ENCODE measurements at regions not wholly inside any gene's neighbourhood (a gene's known extent, or its start where the extent isn't known, plus 50 kb on each side); places are given as distances from the start of the nearest gene placed in this dataset.
A peak's percentile ranks its signal among the peaks of the same experiment; 100 is the strongest.

GRCh38 chr7:16989811-16990413 lies 108.1 kb upstream of the AGR3 start:
- H3K27ac Mint-ChIP-seq, result no peak overlapping the region
- H3K27me3 Mint-ChIP-seq, result peaks cover 12% of the 10 kb centered on the region
- ATAC-seq (ENCODE audit: low read depth) (no peak), DNase-seq (no peak)
- peaks cover 10% of the 10 kb centered on the region for H3K4me1 Mint-ChIP-seq
- H3K9me3 Mint-ChIP-seq, result peaks cover 1% of the 10 kb centered on the region
- H3K4me3 Mint-ChIP-seq, result no peak overlapping the region
- POLR2A ChIA-PET, result interaction anchor here (0.6 kb wide), 1 partner anchor 238 kb away, joined by 7 read pairs; no protein-coding TSS in a partner anchor
- peaks cover 9% of the 10 kb centered on the region for H3K36me3 Mint-ChIP-seq

- POLR2A ChIA-PET, result no interaction called here
- Mint-ChIP-seq H3K4me1 (peaks cover 10% of the 10 kb centered on the region), H3K27me3 (peaks cover 12% of the 10 kb centered on the region), H3K9me3 (peaks cover 6% of the 10 kb centered on the region), H3K27ac (no peak overlapping the region), H3K36me3 (peaks cover 15% of the 10 kb centered on the region), H3K4me3 (no peak overlapping the region)
- no peak for DNase-seq
- ATAC-seq (ENCODE audit: low read depth), result no peak
These were observed 109.8 kb upstream of the AGR3 start for GRCh38 chr7:16991551-16991950.

GRCh38 chr7:16993543-16993942 lies 111.8 kb upstream of the AGR3 start:
- H3K9me3 Mint-ChIP-seq, result peaks cover 19% of the 10 kb centered on the region
- DNase-seq, result no peak
- peaks cover 7% of the 10 kb centered on the region for H3K4me1 Mint-ChIP-seq
- no peak overlapping the region for H3K27ac Mint-ChIP-seq
- no peak for ATAC-seq (ENCODE audit: low read depth)
- POLR2A ChIA-PET, result no interaction called here
- H3K36me3 Mint-ChIP-seq, result peaks cover 30% of the 10 kb centered on the region
- peaks cover 6% of the 10 kb centered on the region for H3K27me3 Mint-ChIP-seq
- no peak overlapping the region for H3K4me3 Mint-ChIP-seq

GRCh38 chr7:16998481-16999051 lies 116.8 kb upstream of the AGR3 start:
- ATAC-seq (ENCODE audit: low read depth), result no peak
- Mint-ChIP-seq H3K27ac (no peak overlapping the region), H3K4me3 (no peak overlapping the region), H3K9me3 (peaks cover 25% of the 10 kb centered on the region), H3K36me3 (peaks cover 31% of the 10 kb centered on the region), H3K27me3 (peaks cover 2% of the 10 kb centered on the region), H3K4me1 (peaks cover 20% of the 10 kb centered on the region)
- POLR2A ChIA-PET, result no interaction called here
- no peak for DNase-seq

GRCh38 chr7:16999541-17000267 lies 117.9 kb upstream of the AGR3 start:
- Mint-ChIP-seq H3K27ac (peak overlapping the region; percentile 97), H3K4me3 (peak overlapping the region; percentile 85), H3K9me3 (peaks cover 25% of the 10 kb centered on the region), H3K36me3 (peaks cover 31% of the 10 kb centered on the region), H3K27me3 (peaks cover 2% of the 10 kb centered on the region), H3K4me1 (peaks cover 20% of the 10 kb centered on the region)
- POLR2A ChIA-PET, result interaction anchor here (0.6 to 1.2 kb wide), 4 partner anchors 247 to 300 kb away, joined by 3 to 4 read pairs (median 3); partner anchors contain the start of gene AHR
- ATAC-seq (ENCODE audit: low read depth), result peak; percentile 99
- DNase-seq, result no peak

GRCh38 chr7:17005271-17005670 lies 123.5 kb upstream of the AGR3 start:
- H3K36me3 Mint-ChIP-seq, result peaks cover 11% of the 10 kb centered on the region
- POLR2A ChIA-PET, result no interaction called here
- DNase-seq (no peak), ATAC-seq (ENCODE audit: low read depth) (no peak)
- H3K4me1 Mint-ChIP-seq, result peaks cover 29% of the 10 kb centered on the region
- no peak overlapping the region for H3K4me3 Mint-ChIP-seq
- peaks cover 6% of the 10 kb centered on the region for H3K9me3 Mint-ChIP-seq
- no peak overlapping the region for H3K27ac Mint-ChIP-seq
- no peaks in the 10 kb centered on the region for H3K27me3 Mint-ChIP-seq

- POLR2A ChIA-PET, result interaction anchor here (1.1 kb wide), 1 partner anchor 291 kb away, joined by 5 read pairs; the partner anchor contains the start of gene AHR
- Mint-ChIP-seq H3K27me3 (no peaks in the 10 kb centered on the region), H3K4me1 (peaks cover 31% of the 10 kb centered on the region), H3K9me3 (peaks cover 5% of the 10 kb centered on the region), H3K36me3 (peaks cover 14% of the 10 kb centered on the region), H3K27ac (no peak overlapping the region), H3K4me3 (no peak overlapping the region)
- ATAC-seq (ENCODE audit: low read depth), result no peak
- DNase-seq, result no peak
These were observed 126.1 kb upstream of the AGR3 start for GRCh38 chr7:17007841-17008240.

- no peak for DNase-seq
- Mint-ChIP-seq H3K9me3 (peaks cover 2% of the 10 kb centered on the region), H3K27ac (no peak overlapping the region), H3K27me3 (no peaks in the 10 kb centered on the region), H3K36me3 (peaks cover 14% of the 10 kb centered on the region), H3K4me1 (peaks cover 31% of the 10 kb centered on the region), H3K4me3 (no peak overlapping the region)
- no peak for ATAC-seq (ENCODE audit: low read depth)
- POLR2A ChIA-PET, result interaction anchor here (1.0 kb wide), 1 partner anchor 291 kb away, joined by 4 read pairs; no protein-coding TSS in a partner anchor
These were observed 127.4 kb upstream of the AGR3 start for GRCh38 chr7:17009007-17009719.

GRCh38 chr7:17009933-17010332 lies 128.2 kb upstream of the AGR3 start:
- Mint-ChIP-seq H3K36me3 (peaks cover 14% of the 10 kb centered on the region), H3K9me3 (peaks cover 2% of the 10 kb centered on the region), H3K4me1 (peaks cover 31% of the 10 kb centered on the region), H3K27me3 (no peaks in the 10 kb centered on the region), H3K4me3 (no peak overlapping the region), H3K27ac (no peak overlapping the region)
- ATAC-seq (ENCODE audit: low read depth) (no peak), DNase-seq (no peak)
- POLR2A ChIA-PET, result no interaction called here

- no peaks in the 10 kb centered on the region for H3K27me3 Mint-ChIP-seq
- peak overlapping the region; percentile 45 for H3K4me3 Mint-ChIP-seq
- H3K36me3 Mint-ChIP-seq, result peaks cover 9% of the 10 kb centered on the region
- peaks cover 2% of the 10 kb centered on the region for H3K9me3 Mint-ChIP-seq
- DNase-seq (no peak), ATAC-seq (ENCODE audit: low read depth) (peak; percentile 93)
- H3K27ac Mint-ChIP-seq, result peak overlapping the region; percentile 48
- H3K4me1 Mint-ChIP-seq, result peaks cover 27% of the 10 kb centered on the region
- POLR2A ChIA-PET, result interaction anchor here (0.6 kb wide), 1 partner anchor 28 kb away, joined by 3 read pairs; no protein-coding TSS in a partner anchor
These were observed 129.0 kb upstream of the AGR3 start for GRCh38 chr7:17010637-17011300.

GRCh38 chr7:17013204-17013603 lies 131.4 kb upstream of the AGR3 start:
- Mint-ChIP-seq H3K9me3 (peaks cover 5% of the 10 kb centered on the region), H3K27me3 (no peaks in the 10 kb centered on the region), H3K36me3 (peaks cover 6% of the 10 kb centered on the region), H3K27ac (no peak overlapping the region), H3K4me1 (peaks cover 24% of the 10 kb centered on the region), H3K4me3 (no peak overlapping the region)
- ATAC-seq (ENCODE audit: low read depth) (no peak), DNase-seq (no peak)
- POLR2A ChIA-PET, result no interaction called here

- Mint-ChIP-seq H3K27me3 (no peaks in the 10 kb centered on the region), H3K9me3 (peaks cover 5% of the 10 kb centered on the region), H3K4me1 (peaks cover 14% of the 10 kb centered on the region), H3K27ac (no peak overlapping the region), H3K4me3 (no peak overlapping the region), H3K36me3 (peaks cover 6% of the 10 kb centered on the region)
- POLR2A ChIA-PET, result no interaction called here
- no peak for DNase-seq
- ATAC-seq (ENCODE audit: low read depth), result no peak
These were observed 132.9 kb upstream of the AGR3 start for GRCh38 chr7:17014686-17015085.

GRCh38 chr7:17015598-17016031 lies 133.8 kb upstream of the AGR3 start:
- POLR2A ChIA-PET, result no interaction called here
- ATAC-seq (ENCODE audit: low read depth) (no peak), DNase-seq (no peak)
- H3K4me3 Mint-ChIP-seq, result no peak overlapping the region
- no peak overlapping the region for H3K27ac Mint-ChIP-seq
- peaks cover 3% of the 10 kb centered on the region for H3K36me3 Mint-ChIP-seq
- H3K27me3 Mint-ChIP-seq, result no peaks in the 10 kb centered on the region
- peaks cover 9% of the 10 kb centered on the region for H3K4me1 Mint-ChIP-seq
- peaks cover 7% of the 10 kb centered on the region for H3K9me3 Mint-ChIP-seq
